ENCODE measurements at regions not wholly inside any gene's neighbourhood (a gene's known extent, or its start where the extent isn't known, plus 50 kb on each side); places are given as distances from the start of the nearest gene placed in this dataset.
A peak's percentile ranks its signal among the peaks of the same experiment; 100 is the strongest.

- no peak for TF ChIP-seq CTCF (conservative IDR thresholded peaks at IDR 0.05; ENCODE audit: low read length)
- TF ChIP-seq EZH2phosphoT487 (IDR thresholded peaks at IDR 0.05; ENCODE audit: borderline replicate concordance) = no peak
- no peak overlapping the region for H3K9ac ChIP-seq (ENCODE audit: low read depth, low read length, poor library complexity, severe bottlenecking)
These were observed 52.4 kb upstream of the GNAI1 start for GRCh38 chr7:80082213-80082612.

GRCh38 chr7:80078886-80079285 lies 55.7 kb upstream of the GNAI1 start:
- H3K9me2 ChIP-seq (replicated peaks; ENCODE audit: low read depth, low read length) = no peaks in the 10 kb centered on the region
- peak overlapping the region; percentile 67 for H3K4me2 ChIP-seq (ENCODE audit: low read depth, low read length, poor library complexity, severe bottlenecking)
- H3F3A ChIP-seq (ENCODE audit: low read depth) = no peaks in the 10 kb centered on the region
- H3K9me3 ChIP-seq (ENCODE audit: insufficient read depth, low read depth, low read length) = no peaks in the 10 kb centered on the region
- H3K27me3 ChIP-seq (ENCODE audit: insufficient read depth, low read length, poor library complexity, severe bottlenecking) = no peaks in the 10 kb centered on the region
- peak overlapping the region; percentile 64 for H3K4me3 ChIP-seq (ENCODE audit: low read length, poor library complexity, severe bottlenecking)
- no peaks in the 10 kb centered on the region for H3K36me3 ChIP-seq (ENCODE audit: insufficient read depth, low read length)
- H3K9ac ChIP-seq (ENCODE audit: low read depth, low read length, poor library complexity, severe bottlenecking) = no peak overlapping the region
- H2AFZ ChIP-seq (ENCODE audit: low read length) = peak overlapping the region; percentile 93; the same call in 1 of the 2 replicates
- peaks cover 20% of the 10 kb centered on the region for H3K4me1 ChIP-seq (ENCODE audit: insufficient read depth, low read length, poor library complexity, severe bottlenecking)
- H4K20me1 ChIP-seq (ENCODE audit: insufficient read depth, low read length, poor library complexity, severe bottlenecking) = no peaks in the 10 kb centered on the region
- no peaks in the 10 kb centered on the region for H3K79me2 ChIP-seq (ENCODE audit: insufficient read depth, low read length)
- 0 out of 2 replicates have a peak, but pooled peaks have one; percentile 1 for TF ChIP-seq CTCF (conservative IDR thresholded peaks at IDR 0.05; ENCODE audit: low read length)
- TF ChIP-seq EZH2phosphoT487 (IDR thresholded peaks at IDR 0.05; ENCODE audit: borderline replicate concordance) = no peak

More at GRCh38 chr7:80082213-80082612, 52.4 kb upstream of the GNAI1 start:
- Histone ChIP-seq H3K36me3 (ENCODE audit: insufficient read depth, low read length) (no peaks in the 10 kb centered on the region), H3K4me3 (ENCODE audit: low read length, poor library complexity, severe bottlenecking) (no peak overlapping the region), H3K79me2 (ENCODE audit: insufficient read depth, low read length) (no peaks in the 10 kb centered on the region), H3K9me2 (replicated peaks; ENCODE audit: low read depth, low read length) (no peaks in the 10 kb centered on the region), H4K20me1 (ENCODE audit: insufficient read depth, low read length, poor library complexity, severe bottlenecking) (no peaks in the 10 kb centered on the region), H3K4me2 (ENCODE audit: low read depth, low read length, poor library complexity, severe bottlenecking) (no peak overlapping the region), H3F3A (ENCODE audit: low read depth) (no peaks in the 10 kb centered on the region), H3K27me3 (ENCODE audit: insufficient read depth, low read length, poor library complexity, severe bottlenecking) (no peaks in the 10 kb centered on the region), H2AFZ (ENCODE audit: low read length) (no peak overlapping the region), H3K4me1 (ENCODE audit: insufficient read depth, low read length, poor library complexity, severe bottlenecking) (peaks cover 15% of the 10 kb centered on the region), H3K9me3 (ENCODE audit: insufficient read depth, low read depth, low read length) (no peaks in the 10 kb centered on the region)

- Histone ChIP-seq H4K20me1 (ENCODE audit: insufficient read depth, low read length, poor library complexity, severe bottlenecking) (no peaks in the 10 kb centered on the region), H3K79me2 (ENCODE audit: insufficient read depth, low read length) (no peaks in the 10 kb centered on the region), H3K9ac (ENCODE audit: low read depth, low read length, poor library complexity, severe bottlenecking) (peak overlapping the region; percentile 45), H2AFZ (ENCODE audit: low read length) (peak overlapping the region; percentile 93), H3F3A (ENCODE audit: low read depth) (no peaks in the 10 kb centered on the region), H3K9me2 (replicated peaks; ENCODE audit: low read depth, low read length) (no peaks in the 10 kb centered on the region), H3K36me3 (ENCODE audit: insufficient read depth, low read length) (no peaks in the 10 kb centered on the region), H3K9me3 (ENCODE audit: insufficient read depth, low read depth, low read length) (no peaks in the 10 kb centered on the region), H3K27me3 (ENCODE audit: insufficient read depth, low read length, poor library complexity, severe bottlenecking) (no peaks in the 10 kb centered on the region), H3K4me2 (ENCODE audit: low read depth, low read length, poor library complexity, severe bottlenecking) (peak overlapping the region; percentile 67), H3K4me3 (ENCODE audit: low read length, poor library complexity, severe bottlenecking) (peak overlapping the region; percentile 64), H3K4me1 (ENCODE audit: insufficient read depth, low read length, poor library complexity, severe bottlenecking) (peaks cover 20% of the 10 kb centered on the region)
- TF ChIP-seq EZH2phosphoT487 (IDR thresholded peaks at IDR 0.05; ENCODE audit: borderline replicate concordance) (no peak), CTCF (conservative IDR thresholded peaks at IDR 0.05; ENCODE audit: low read length) (no peak)
These were observed 56.4 kb upstream of the GNAI1 start for GRCh38 chr7:80078159-80078731.
